HG02884 (cell line): ENCODE measurements at regions not wholly inside any gene's neighbourhood (a gene's known extent, or its start where the extent isn't known, plus 50 kb on each side); places are given as distances from the start of the nearest gene placed in this dataset.
"Not testable (repeated sequence)": the region's sequence is repeated elsewhere in the genome, so short reads cannot be mapped to it uniquely, and the experiment has no call there.

ENCODE experiments used
- ATAC-seq: cut with Tn5 transposase; IDR thresholded peaks from one replicate; pipeline ENCODE4 v1.9.1; 2021; ENCODE audit warnings: mild to moderate bottlenecking, moderate library complexity; ENCODE audit not compliant: unreplicated experiment

DNA sequence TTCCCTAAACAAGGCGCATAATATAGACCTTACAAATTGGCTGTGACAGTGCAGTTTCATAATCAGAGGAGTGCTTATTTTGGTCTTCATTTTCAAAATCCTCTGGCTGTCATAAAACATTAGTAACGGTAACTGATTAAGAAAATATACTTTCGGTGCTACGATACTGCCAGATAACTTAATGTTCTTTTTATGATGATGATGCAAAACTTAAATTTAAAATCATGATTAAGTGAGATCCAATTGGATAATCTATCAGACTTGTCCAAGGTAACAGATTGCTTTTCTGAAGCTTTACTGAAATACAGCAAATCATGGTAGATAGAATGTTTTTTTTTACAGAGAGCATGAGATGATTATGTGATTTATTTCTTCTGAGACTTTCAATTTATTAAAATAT is 364.2 kb upstream of the CNTN3 start:
- ATAC-seq, result no peak

DNA sequence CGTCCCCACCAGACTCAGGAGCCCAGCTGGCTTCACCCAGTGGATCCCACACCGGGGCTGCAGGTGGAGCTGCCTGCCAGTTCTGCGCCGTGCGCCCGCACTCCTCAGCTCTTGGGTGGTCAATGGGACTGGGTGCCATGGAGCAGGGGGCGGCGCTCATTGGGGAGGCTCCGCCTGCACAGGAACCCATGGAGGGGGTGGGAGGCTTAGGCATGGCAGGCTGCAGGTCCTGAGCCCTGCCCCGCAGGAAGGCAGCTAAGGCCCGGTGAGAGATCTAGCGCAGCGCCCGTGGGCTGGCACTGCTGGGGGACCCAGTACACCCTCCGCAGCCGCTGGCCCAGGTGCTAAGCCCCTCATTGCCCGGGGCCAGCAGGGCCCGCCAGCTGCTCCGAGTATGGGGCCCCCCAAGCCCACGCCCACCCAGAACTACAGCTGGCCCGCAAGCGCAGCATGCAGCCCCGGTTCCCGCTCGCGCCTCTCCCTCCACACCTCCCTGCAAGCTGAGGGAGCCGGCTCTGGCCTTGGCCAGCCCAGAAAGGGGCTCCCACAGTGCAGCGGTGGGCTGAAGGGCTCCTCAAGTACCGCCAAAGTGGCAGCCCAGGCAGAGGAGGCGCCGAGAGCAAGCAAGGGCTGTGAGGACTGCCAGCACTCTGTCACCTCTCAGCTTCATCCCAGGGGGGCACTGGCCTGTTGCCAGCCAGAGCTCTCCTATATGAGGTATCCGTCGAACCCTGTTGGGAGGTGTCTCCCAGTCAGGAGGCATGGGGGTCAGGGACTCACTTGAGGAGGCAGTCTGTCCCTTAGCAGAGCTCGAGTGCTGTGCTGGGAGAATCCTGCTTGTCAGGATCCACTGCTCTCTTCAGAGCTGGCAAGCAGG is 370.8 kb upstream of the CNTN3 start:
- not testable (repeated sequence) for ATAC-seq

DNA sequence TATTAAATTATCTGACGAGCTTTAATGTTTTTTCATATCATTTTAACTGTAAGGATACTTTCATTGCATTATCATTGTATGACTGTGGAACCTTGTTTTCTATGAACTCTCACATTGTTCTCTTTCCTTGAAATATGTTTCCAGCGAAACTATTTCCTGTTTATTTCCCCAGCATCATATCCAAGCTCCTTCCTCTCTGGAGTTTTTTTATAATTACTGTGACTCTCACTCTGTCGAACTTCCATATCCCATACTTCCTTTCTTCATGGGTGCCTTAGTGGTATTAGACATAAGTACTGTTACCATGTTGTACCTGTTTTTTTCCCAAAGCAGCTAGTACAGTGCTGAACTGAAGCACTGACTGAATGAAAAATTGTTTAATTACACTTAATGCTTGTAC is 373.6 kb upstream of the CNTN3 start:
- no peak for ATAC-seq

DNA sequence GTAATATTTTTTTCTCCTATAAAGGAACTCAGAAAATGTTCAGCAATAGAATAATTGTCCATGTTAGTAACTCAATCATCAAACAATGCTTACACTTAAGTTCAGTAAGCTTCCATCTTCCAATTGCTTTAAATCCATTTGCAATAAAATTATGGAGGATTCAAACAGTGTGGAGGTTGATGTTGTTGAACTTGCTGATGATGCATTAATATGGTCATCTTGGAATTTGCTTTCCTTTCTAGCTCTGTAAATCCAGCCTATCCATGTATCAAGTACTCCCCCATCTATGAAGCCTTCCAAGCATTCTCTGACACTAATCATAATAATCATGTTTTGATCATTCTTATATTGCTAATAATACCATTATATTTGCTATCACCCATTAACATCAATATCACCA is 378.4 kb upstream of the CNTN3 start:
- no peak for ATAC-seq

DNA sequence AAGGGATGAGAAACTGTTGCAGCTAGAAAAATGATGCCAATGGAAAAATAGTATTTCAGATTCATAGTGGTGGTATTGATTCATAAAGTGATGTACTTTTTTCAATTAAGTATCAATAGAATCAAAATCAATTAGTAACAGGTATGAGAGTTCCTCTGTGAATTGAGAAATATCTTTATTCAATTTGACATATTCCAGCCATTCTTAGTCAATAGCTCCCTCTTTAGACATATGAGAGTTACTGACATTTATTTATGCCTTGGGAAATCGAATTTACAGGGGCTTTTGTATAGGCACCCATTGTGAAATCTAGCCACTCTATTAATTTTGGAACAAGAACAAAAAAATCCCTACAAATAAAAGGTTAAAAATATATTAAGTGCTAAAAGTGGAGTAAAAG is 386.9 kb upstream of the CNTN3 start:
- no peak for ATAC-seq

DNA sequence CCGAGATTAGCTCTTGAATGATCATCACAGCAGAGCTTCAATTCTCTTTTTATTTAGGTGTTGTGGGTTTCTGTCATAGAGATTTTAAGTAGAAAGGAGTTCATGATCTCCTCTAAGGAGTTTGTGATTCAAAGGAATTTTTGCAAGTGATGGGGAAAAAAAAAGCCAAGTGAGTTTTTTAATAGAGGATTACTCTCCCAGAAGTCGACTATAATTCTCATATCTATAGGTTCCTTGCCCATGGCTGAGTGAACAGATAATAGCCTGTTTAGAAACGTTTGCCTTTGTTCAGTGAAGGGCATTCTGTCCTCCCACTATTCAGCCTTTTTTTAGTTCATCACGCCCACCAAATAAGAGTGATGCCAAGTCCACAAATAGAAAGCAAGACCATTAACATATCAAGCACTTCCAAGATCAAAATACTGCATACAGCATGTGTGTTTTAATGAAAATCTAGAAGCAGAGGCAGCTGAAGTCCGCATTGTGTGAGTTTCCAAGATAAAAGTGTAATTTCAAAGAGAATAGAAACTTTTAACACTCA is 398.4 kb upstream of the CNTN3 start:
- no peak for ATAC-seq

DNA sequence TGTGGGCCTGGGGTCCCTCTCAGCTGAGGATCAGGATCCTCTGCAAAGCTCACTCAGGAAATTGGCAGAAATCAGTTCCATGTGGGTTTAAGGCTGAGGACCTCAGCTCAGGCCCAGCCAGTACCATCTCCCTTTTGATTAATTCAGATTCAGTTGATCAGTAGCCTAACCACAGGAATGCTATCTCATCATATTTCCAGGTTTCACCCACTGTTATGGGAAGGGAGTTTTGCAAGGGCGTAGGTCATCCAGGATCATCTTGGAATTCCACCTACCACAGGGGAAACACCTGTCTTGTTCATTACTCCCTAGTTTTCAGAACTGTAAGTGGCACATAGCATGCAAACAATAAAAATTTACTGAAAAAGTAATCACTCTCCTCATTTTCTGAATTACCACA is 399.5 kb upstream of the CNTN3 start:
- no peak for ATAC-seq

DNA sequence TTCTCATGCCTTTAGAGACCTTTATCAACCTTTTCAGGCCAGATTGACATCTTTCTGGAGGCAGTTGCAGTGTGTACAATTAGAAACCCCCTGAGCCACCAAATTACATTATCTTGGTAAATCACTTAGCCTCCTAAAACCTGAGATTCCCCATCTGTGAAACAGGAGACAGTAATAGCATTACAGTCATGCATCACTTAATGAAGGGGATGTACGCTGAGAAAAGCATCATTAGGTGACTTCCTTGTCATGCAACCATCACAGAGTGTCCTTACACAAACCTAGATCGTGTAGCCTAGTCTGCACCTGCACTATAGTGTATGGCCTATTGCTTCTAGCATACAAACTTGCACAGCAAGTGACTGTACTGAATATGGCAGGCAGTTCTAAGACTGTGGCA is 400.8 kb upstream of the CNTN3 start:
- no peak for ATAC-seq

DNA sequence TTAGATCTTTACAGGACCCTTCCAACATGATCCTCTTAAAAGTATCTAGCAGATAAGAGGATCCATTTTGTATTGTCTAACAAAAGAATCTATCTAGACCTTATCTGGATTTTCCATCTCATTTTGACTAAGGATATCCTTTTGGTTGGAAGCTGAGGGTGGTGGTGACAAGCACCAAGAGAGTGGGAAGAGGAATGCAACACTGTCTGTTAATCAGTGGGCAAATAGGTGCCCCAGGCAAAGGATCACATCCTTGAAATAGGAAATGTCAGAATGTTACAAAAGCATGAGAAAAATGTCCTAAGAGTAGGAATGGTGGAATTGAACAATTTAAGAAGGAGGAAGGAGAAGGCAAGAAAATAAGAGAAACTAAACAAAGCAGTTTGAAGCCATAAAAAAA is 420.7 kb upstream of the CNTN3 start:
- ATAC-seq, result no peak

DNA sequence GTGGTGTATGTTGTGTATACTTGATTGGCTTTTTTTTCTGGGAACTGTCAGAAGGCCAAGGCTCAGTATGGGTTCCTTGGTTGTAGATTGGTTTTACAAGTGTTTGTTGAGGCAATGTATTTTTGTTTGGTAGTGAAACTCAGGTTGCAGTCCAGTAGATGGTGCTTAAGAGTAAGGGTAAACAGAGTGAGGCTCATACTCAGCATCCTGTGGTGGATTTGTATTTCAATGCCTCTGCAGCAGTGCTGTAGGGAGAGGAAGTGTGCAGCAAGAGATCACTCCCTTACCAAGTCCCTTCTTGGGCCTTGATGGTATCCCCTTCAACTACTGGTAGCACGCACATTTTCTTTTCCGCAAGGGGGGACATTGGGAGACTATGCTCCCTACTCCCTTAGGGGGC is 428.5 kb upstream of the CNTN3 start:
- ATAC-seq, result no peak

DNA sequence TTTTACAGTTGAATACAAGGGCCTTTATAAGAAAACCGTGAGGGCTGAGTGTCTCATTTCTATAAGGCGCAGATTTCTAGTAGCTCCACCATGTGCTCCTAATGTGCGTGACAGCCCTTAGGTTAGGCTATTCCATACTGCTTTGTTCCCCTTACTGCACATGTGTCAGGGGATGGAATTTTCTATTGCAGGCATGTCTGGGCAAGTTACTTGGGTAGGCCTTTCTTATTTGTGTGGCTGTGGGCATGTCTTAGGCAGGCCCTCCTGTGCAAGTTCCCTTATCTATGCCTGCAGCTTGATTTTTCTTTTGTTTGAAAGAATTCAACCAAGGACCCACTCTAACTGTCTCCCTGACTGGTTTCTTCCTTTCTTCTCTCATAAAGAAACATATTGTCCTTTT is 434.2 kb upstream of the CNTN3 start:
- no peak for ATAC-seq

DNA sequence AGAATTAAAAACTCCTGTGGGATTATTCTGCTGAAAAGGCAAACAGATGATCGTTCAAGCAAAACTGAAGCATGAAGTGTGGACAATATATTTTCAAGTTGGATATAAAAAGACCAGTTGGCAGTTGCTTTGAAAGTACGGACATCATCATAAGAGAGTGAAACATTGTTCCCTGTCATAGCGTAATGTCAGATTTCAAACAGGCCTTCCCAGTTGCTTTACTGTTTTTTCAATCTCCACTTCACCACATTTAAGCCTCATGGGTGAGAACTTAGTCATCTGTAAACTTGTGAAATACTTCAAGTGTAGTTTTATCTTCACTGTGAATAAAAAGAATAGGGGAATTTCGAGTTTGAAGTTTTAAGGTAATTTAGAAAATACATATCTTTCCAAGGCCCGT is 435.1 kb upstream of the CNTN3 start:
- ATAC-seq, result no peak

DNA sequence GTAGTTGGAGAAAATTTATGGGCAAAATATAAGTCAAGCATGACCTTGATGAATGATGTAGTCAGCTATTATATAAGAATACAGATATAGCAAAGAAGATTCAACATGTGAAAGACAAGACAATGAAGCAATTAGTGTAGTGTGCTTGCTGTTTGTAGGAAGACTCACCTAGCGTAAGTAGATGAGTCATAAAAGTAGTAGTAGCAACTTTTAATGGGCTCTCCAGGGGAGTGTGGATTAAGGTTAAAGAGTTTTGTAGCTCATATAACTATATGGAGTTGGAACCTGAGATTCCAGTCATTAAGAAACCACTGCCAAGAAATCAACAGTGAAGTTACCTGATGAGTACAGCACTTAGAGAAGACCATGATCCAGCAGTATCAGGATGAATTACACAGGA is 444.7 kb upstream of the CNTN3 start:
- ATAC-seq, result no peak

DNA sequence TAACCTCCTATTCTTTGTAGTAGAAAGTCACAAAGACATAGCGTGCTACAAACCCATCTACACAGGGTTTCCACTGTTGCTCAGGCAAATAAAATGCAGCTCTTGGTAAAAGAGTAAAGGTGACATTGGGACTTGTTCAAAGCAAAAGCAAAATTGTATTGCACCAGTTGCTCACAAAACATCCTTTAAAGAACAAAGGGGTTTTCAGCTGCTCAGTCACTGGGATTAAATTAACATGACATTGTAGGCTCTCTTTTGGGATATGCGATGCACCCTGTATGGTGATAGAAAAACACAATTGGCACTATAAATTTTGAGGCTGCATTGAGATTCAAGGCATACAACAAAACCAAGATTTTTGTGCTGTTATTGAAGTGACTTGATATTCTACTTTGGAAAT is 447.3 kb upstream of the CNTN3 start:
- no peak for ATAC-seq

DNA sequence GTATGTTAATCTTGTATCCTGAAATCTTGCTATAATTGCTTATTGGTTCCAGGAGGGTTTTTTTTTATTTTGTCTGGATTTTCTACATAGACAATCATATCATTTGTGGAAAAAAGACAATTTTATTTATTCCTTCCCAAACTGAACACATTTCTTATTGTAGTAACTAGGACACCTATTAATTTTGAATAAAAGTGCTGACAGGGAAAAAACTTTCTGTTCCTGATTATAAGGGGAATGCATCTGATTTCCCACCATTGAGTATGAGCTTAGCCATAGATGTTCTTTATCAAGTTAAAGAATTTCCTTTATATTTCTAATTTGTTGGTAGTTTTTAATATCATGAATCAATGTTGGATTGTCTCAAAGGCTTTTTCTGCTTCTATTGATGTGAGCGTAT is 460.7 kb upstream of the CNTN3 start:
- no peak for ATAC-seq

DNA sequence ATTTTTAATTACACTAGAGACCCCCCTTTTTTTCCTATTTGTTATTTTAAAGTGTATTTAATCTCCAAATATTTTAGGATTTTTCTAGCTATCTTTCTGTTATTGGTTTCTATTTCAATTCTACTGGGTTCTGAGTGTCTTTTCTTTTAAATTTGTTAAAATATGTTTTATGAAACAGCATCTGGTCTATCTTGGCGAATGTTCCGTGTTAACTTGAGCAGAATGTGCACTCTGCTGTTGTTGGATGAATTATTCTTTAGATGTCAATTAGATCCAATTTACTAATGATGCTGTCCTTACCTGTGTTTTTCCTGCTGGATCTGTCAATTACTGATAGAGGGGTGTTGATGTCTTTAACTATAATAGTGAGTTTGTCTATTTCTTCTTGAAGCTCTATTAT is 462.0 kb upstream of the CNTN3 start:
- ATAC-seq, result no peak

DNA sequence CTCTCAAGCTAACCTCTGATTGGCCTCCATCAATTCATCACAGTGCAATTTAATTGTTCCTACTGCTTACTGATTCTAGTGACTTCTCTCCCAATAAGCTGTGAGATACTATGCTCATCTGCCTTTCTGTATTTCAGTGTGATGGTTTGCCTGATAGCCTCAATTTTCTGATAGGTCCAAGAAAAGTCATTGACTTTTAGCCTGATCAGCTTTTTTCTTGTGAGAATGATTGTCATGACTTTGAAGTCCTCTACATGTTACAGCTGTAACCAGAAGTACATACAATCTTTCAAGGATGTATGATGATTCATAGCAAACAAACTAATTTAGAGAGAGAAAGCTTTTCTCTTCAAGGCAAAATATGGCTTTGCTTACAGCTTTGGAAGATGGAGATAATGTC is 463.8 kb upstream of the CNTN3 start:
- ATAC-seq, result no peak

DNA sequence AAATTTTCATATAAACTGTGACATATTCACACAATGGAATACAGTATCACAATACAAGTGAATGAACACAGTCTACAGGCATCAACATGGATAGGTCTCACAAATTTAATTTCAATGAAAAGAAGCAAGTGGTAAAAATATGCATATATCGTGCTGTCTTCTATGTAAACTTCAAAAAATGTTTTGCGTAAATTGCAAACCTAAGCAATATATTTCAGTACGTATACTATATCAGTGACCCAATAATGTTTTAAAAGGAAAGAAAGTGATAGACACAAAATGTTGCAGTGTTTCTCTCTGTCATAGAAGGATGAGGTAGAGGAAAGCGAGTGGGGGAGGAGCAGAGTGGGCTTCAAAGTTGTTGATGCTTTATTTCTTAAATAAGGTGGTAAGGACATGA is 468.4 kb upstream of the CNTN3 start:
- ATAC-seq, result no peak

DNA sequence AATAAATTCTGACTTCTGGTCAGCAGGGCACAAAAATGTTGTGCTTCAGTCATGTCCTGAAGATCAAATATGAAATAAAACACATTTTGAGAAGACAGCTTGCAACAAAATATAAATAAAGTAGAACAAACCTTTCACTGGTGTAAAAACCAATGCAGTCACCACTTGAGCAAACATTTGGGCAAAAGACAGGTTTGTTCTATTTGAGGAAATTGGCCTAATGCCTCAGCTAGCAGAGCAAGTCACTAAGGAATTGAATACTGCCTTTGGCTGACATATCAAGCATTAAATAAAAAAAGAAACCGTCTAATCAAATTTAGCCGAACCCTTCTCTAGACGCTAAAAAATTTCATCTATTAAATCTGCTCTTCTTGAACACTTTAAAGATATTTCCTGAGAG is 475.4 kb upstream of the CNTN3 start:
- ATAC-seq, result no peak

DNA sequence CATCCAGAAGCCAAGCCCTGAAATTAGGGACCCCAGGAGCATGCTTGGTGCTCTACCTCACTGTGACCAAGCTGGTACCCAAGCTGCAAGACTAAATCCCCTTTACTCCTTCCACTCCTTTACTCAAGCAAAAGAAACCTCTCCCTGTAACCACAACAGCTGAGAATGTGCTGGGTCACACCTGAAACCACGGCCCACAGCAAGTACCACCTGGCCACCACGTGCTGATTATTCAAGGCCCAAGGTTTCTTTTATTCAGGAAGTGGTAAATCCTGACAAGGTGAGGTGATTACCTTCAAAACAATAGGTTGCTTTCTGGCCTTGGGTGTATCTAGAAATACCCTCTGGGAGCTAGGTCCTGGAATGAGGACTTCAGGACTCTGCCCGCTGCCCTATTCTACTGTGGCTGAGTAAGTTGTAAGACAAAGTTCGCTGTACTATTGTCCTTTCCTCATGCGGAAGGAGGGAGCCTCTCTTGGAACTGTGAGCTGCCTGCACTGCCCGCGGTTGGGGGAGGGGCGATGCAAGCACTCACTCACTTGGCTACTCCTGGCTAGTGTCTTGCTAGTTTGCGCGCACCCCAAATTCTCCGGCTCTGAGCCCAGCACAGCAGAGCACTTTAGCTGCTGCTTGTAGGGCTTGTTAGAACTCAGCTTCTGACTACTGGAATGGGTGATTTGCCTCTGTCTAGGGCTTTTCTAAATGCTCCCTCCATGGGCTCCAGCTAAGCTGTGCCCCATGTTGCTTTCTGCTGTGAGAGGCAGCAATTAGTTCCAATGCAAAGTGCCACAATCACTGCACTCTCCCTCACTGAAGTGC is 487.1 kb upstream of the CNTN3 start:
- ATAC-seq, result no peak

DNA sequence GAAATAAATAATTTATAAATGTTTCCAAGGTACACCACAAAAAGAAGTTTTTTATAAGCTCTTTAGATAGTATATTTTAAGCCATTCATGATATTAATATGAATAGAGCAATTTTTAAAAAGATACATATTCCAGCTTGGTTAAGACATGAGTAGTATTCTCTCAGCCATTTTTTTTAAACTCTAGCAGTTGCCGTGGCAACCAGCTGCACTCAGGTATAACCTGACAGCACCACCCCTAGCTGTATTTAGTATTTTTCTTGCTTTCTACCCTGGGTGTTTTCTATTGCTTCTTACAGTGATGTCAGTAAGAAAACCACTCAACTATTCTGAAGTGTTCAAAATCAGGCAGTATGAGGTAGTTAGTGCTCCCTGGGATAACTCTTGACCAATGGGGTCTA is 496.3 kb upstream of the CNTN3 start:
- no peak for ATAC-seq

DNA sequence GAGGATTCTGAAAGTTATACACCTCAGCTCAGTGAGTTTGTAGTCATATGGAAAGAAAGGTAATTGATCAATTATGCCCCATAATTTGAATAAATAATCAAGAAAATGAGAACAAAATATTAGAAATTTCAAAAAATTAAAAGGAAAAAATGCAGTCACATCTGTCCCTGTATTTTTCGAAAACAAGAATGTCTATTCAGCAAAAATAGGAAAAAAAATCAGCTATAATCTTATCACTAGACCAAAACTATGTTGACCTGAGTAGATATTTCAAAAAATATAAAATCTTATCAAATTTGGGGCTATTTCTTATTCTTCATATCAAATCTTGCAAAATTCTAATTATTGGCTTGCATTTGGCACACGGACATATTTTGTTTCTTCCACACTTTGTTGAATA is 501.2 kb upstream of the CNTN3 start:
- no peak for ATAC-seq
